GM19467 (cell line): ENCODE measurements at regions not wholly inside any gene's neighbourhood (a gene's known extent, or its start where the extent isn't known, plus 50 kb on each side); places are given as distances from the start of the nearest gene placed in this dataset.
"Not testable (repeated sequence)": the region's sequence is repeated elsewhere in the genome, so short reads cannot be mapped to it uniquely, and the experiment has no call there.

Source experiments
- ATAC-seq: cut with Tn5 transposase; IDR thresholded peaks from one replicate; pipeline ENCODE4 v1.9.1; 2021; ENCODE audit warnings: mild to moderate bottlenecking, moderate library complexity; ENCODE audit not compliant: unreplicated experiment

GRCh38 chr5:108461628-108462367 lies 79.9 kb upstream of the FBXL17 start:
- ATAC-seq: no peak

- no peak for ATAC-seq
These were observed 77.9 kb upstream of the FBXL17 start for GRCh38 chr5:108459769-108460168.

GRCh38 chr5:108451269-108451668 lies 69.4 kb upstream of the FBXL17 start:
- ATAC-seq: no peak

GRCh38 chr5:108444130-108444529 lies 62.2 kb upstream of the FBXL17 start:
- not testable (repeated sequence) for ATAC-seq

- ATAC-seq: not testable (repeated sequence)
These were observed 60.3 kb upstream of the FBXL17 start for GRCh38 chr5:108442063-108442651.

GRCh38 chr5:108437425-108437824 lies 55.5 kb upstream of the FBXL17 start:
- ATAC-seq: no peak

GRCh38 chr5:108436696-108437095 lies 54.8 kb upstream of the FBXL17 start:
- no peak for ATAC-seq

GRCh38 chr5:108433600-108433999 lies 51.7 kb upstream of the FBXL17 start:
- no peak for ATAC-seq

DNA sequence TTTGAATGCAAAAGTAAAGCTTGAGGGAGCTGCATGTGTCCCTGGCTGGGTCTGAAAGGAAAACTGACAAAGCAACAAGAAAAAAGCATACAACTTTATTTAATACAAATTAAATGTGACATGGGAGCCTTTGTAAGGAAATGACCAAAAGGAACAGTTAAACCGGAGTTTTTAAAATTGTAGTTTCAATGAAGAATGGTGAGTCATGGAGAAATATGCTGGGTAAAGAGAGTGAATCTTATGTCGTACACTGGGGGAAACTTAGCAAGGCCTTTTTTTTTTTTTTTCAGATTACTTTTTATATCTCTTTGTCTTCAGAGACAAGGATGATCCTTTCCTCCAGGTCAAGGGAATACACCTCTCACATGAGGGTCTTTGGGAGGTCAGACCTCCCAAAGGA lies 50.1 kb upstream of the FBXL17 start:
- no peak for ATAC-seq
